CD14-positive monocyte (primary cell): ENCODE measurements at regions not wholly inside any gene's neighbourhood (a gene's known extent, or its start where the extent isn't known, plus 50 kb on each side); places are given as distances from the start of the nearest gene placed in this dataset.

Source experiments
- DNase-seq, 3 donors: peaks; one replicate each; pipeline ENCODE4 v3.0.0-alpha.2; 2011 to 2022
- H2AFZ ChIP-seq: 2 replicates; pipeline ENCODE4 v1.6.0; 2012; ENCODE audit warnings: mild to moderate bottlenecking, low read depth, low read length, inconsistent platforms; ENCODE audit not compliant: insufficient read depth, poor library complexity, severe bottlenecking
- H3K27ac ChIP-seq, 2 donors: 1 replicate in 1 of 2; 2 replicates in 1 of 2; pipeline ENCODE4 v1.5.1; 2012 to 2013; ENCODE audit warnings: low read length in 2 of 2, control low read depth in 1 of 2, inconsistent platforms in 1 of 2, low read depth in 1 of 2, mild to moderate bottlenecking in 1 of 2
- H3K27me3 ChIP-seq, 2 donors: one replicate each; pipeline versions ENCODE4 v1.6.0 to v1.6.1; 2011 to 2013; ENCODE audit warnings: low read length in 2 of 2; ENCODE audit not compliant: control insufficient read depth in 2 of 2, insufficient read depth in 2 of 2
- H3K36me3 ChIP-seq, 2 donors: replicated peaks in 1 of 2; 1 replicate in 1 of 2; 2 replicates in 1 of 2; pipeline versions ENCODE4 v1.5.1 to v1.6.1; 2012 to 2013; ENCODE audit warnings: low read length in 2 of 2, control low read depth in 1 of 2, inconsistent platforms in 1 of 2, mild to moderate bottlenecking in 1 of 2; ENCODE audit not compliant: insufficient read depth in 2 of 2, control insufficient read depth in 1 of 2
- H3K4me1 ChIP-seq, 2 donors: 1 replicate in 1 of 2; 2 replicates in 1 of 2; pipeline versions ENCODE4 v1.5.1 to v1.6.1; 2012 to 2013; ENCODE audit warnings: low read length in 2 of 2, control low read depth in 1 of 2, inconsistent platforms in 1 of 2, mild to moderate bottlenecking in 1 of 2, moderate library complexity in 1 of 2; ENCODE audit not compliant: insufficient read depth in 2 of 2, control insufficient read depth in 1 of 2
- H3K4me2 ChIP-seq: replicated peaks from 2 replicates; pipeline ENCODE3; 2012; ENCODE audit warnings: low read length, moderate library complexity, mild to moderate bottlenecking; ENCODE audit not compliant: poor library complexity, severe bottlenecking; ENCODE audit errors: extremely low read depth
- H3K4me3 ChIP-seq, 3 experiments: fragments of 200-600 bp in 1 of 3; sonication (generic) in 1 of 3; replicated peaks in 1 of 3; 1 replicate in 2 of 3; 2 replicates in 1 of 3; pipeline ENCODE4 v1.5.1; 2011 to 2013; ENCODE audit warnings: low read length in 3 of 3, mild to moderate bottlenecking in 3 of 3, control low read depth in 2 of 3, low read depth in 2 of 3, inconsistent platforms in 1 of 3, moderate library complexity in 1 of 3
- H3K79me2 ChIP-seq: 2 replicates; pipeline ENCODE4 v1.6.0; 2012; ENCODE audit warnings: mild to moderate bottlenecking, control low read depth, inconsistent platforms, low read length, moderate library complexity; ENCODE audit not compliant: insufficient read depth
- H3K9ac ChIP-seq: 2 replicates; pipeline ENCODE4 v1.6.0; 2017; ENCODE audit warnings: low read length, mild to moderate bottlenecking; ENCODE audit not compliant: insufficient read depth, poor library complexity, severe bottlenecking
- H3K9me3 ChIP-seq, 2 donors: replicated peaks in 1 of 2; 1 replicate in 1 of 2; 2 replicates in 1 of 2; pipeline versions ENCODE4 v1.5.1 to v1.6.1; 2012 to 2013; ENCODE audit warnings: low read length in 2 of 2, control low read depth in 1 of 2; ENCODE audit not compliant: control insufficient read depth in 1 of 2, insufficient read depth in 1 of 2
- H4K20me1 ChIP-seq: 2 replicates; pipeline ENCODE4 v1.6.0; 2012; ENCODE audit warnings: mild to moderate bottlenecking, low read length, control low read depth, moderate library complexity; ENCODE audit not compliant: insufficient read depth
- H3K27ac Mint-ChIP-seq, 7 donors: one replicate each; pipeline ENCODE4 v1.8.0; 2020; ENCODE audit warnings: mild to moderate bottlenecking in 7 of 7, mixed read lengths in 7 of 7, moderate library complexity in 6 of 7, inconsistent platforms in 2 of 7
- H3K27me3 Mint-ChIP-seq, 3 donors: one replicate each; pipeline ENCODE4 v1.8.0; 2021 to 2022; ENCODE audit warnings: low read depth in 3 of 3, mild to moderate bottlenecking in 3 of 3, mixed read lengths in 3 of 3, moderate library complexity in 3 of 3, inconsistent platforms in 1 of 3
- H3K36me3 Mint-ChIP-seq, 2 donors: one replicate each; pipeline ENCODE4 v1.8.0; 2020; ENCODE audit warnings: mixed read lengths in 2 of 2, inconsistent platforms in 1 of 2, mild to moderate bottlenecking in 1 of 2
- H3K4me1 Mint-ChIP-seq: one replicate; pipeline ENCODE4 v1.8.0; 2020; ENCODE audit warnings: mild to moderate bottlenecking, mixed read lengths
- H3K4me3 Mint-ChIP-seq, 2 donors: one replicate each; pipeline ENCODE4 v1.8.0; 2020; ENCODE audit warnings: mild to moderate bottlenecking in 2 of 2, mixed read lengths in 2 of 2, moderate library complexity in 1 of 2
- H3K9me3 Mint-ChIP-seq, 7 donors: one replicate each; pipeline ENCODE4 v1.8.0; 2020 to 2022; ENCODE audit warnings: mixed read lengths in 7 of 7, mild to moderate bottlenecking in 6 of 7, moderate library complexity in 6 of 7, inconsistent platforms in 2 of 7
- WGBS: methylation state at CpG from one replicate; pipeline ENCODE4 v1.1.5; 2013; ENCODE audit warnings: missing lambda C conversion rate; ENCODE audit not compliant: insufficient coverage; 5-methylcytosine and 5-hydroxymethylcytosine counted together
- intact Hi-C, 2 donors: fragments of 100-400 bp; cut with micrococcal nuclease; formaldehyde crosslinking; loops; one replicate each; pipeline versions ENCODE4 v1.15.0 to v1.15.1; 2023
- TF ChIP-seq, protein P1 (sequence below): fragments of 200-600 bp; IDR thresholded peaks from one replicate; pipeline ENCODE4 v1.8.0; 2022; ENCODE audit warnings: antibody characterized with exemption, mild to moderate bottlenecking

DNA sequence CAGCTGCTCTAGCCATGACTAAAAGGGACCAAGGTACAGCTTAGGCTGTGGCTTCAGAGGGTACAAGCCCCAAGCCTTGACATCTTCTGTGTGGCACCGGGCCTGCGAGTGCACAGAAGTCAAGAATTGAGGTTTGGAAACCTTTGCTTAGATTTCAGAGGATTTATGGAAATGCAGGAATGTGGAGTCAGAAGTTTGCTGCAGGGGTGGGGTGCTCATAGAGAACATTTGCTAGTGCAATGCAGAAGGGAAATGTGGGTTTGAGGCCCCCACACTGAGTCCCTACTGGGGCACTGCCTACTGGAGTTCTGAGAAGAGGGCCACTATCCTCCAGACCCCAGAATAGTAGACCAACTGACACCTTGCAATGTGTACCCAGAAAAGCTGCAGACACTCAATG is 624.9 kb upstream of the FTMT start:
- no peaks in the 10 kb centered on the region for H3K36me3 Mint-ChIP-seq
- H3K27ac ChIP-seq, result no peak overlapping the region
- no peaks in the 10 kb centered on the region for H3K4me1 ChIP-seq
- peaks cover 17 to 18% of the 10 kb centered on the region in 2 donors for H3K9me3 ChIP-seq
- no peak overlapping the region for H3K4me3 ChIP-seq
- H3K27me3 Mint-ChIP-seq, result peaks cover 0 to under 1% (median 0%) of the 10 kb centered on the region in 3 donors
- H3K27ac Mint-ChIP-seq, result no peak overlapping the region
- no peak overlapping the region for H3K4me3 Mint-ChIP-seq
- no peaks in the 10 kb centered on the region for H3K27me3 ChIP-seq
- no peak overlapping the region for H3K4me2 ChIP-seq
- TF ChIP-seq, protein P1, sequence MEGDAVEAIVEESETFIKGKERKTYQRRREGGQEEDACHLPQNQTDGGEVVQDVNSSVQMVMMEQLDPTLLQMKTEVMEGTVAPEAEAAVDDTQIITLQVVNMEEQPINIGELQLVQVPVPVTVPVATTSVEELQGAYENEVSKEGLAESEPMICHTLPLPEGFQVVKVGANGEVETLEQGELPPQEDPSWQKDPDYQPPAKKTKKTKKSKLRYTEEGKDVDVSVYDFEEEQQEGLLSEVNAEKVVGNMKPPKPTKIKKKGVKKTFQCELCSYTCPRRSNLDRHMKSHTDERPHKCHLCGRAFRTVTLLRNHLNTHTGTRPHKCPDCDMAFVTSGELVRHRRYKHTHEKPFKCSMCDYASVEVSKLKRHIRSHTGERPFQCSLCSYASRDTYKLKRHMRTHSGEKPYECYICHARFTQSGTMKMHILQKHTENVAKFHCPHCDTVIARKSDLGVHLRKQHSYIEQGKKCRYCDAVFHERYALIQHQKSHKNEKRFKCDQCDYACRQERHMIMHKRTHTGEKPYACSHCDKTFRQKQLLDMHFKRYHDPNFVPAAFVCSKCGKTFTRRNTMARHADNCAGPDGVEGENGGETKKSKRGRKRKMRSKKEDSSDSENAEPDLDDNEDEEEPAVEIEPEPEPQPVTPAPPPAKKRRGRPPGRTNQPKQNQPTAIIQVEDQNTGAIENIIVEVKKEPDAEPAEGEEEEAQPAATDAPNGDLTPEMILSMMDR, result no peak
- H3K79me2 ChIP-seq, result no peaks in the 10 kb centered on the region
- H3K9me3 Mint-ChIP-seq, result peaks cover 8 to 25% (median 18%) of the 10 kb centered on the region in 7 donors
- intact Hi-C loops, result no loop called here
- 43% methylated on average over 2 of the region's 2 CpGs for WGBS
- H2AFZ ChIP-seq, result no peak overlapping the region
- H3K9ac ChIP-seq, result no peak overlapping the region
- H3K4me1 Mint-ChIP-seq, result no peaks in the 10 kb centered on the region
- no peaks in the 10 kb centered on the region for H3K36me3 ChIP-seq
- no peak for DNase-seq
- H4K20me1 ChIP-seq, result no peaks in the 10 kb centered on the region

DNA sequence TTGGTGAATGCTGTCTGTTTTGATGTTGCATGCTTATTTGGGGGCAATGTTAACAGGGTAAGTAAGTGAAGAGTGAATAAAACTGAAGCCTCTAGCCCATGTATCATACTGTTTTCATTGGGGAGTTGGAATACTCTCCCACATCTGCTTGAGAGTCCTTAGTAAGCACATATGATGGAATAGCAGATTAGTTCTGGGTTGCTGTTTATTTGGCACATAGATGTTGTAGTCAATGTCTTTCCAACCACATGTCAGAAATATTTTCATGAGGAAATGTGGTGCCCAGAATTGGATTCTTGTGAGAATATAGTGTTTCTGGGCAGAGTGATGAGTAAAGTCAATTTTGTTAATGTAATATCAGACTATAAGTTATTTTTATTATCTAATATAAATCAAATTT is 611.7 kb upstream of the FTMT start:
- Histone ChIP-seq H3K36me3 (no peaks in the 10 kb centered on the region), H3K27ac (no peak overlapping the region), H3K27me3 (no peaks in the 10 kb centered on the region), H3K4me3 (no peak overlapping the region), H3K9ac (no peak overlapping the region), H3K4me1 (no peaks in the 10 kb centered on the region), H4K20me1 (no peaks in the 10 kb centered on the region), H2AFZ (no peak overlapping the region), H3K79me2 (no peaks in the 10 kb centered on the region), H3K4me2 (no peak overlapping the region), H3K9me3 (peaks cover 0 to 10% of the 10 kb centered on the region in 2 donors)
- H3K27me3 Mint-ChIP-seq, result no peaks in the 10 kb centered on the region
- H3K36me3 Mint-ChIP-seq, result no peaks in the 10 kb centered on the region
- intact Hi-C loops, result no loop called here
- H3K4me3 Mint-ChIP-seq, result no peak overlapping the region
- H3K9me3 Mint-ChIP-seq, result peaks cover 0 to 5% (median 3%) of the 10 kb centered on the region in 7 donors
- no peaks in the 10 kb centered on the region for H3K4me1 Mint-ChIP-seq
- no peak overlapping the region for H3K27ac Mint-ChIP-seq
- TF ChIP-seq, protein P1, result no peak
- no peak for DNase-seq
